GM23338 (cell line): ENCODE measurements at regions not wholly inside any gene's neighbourhood (a gene's known extent, or its start where the extent isn't known, plus 50 kb on each side); places are given as distances from the start of the nearest gene placed in this dataset.

Source experiments
- ATAC-seq: fragments of 200-7000 bp; cut with Tn5 transposase; 3 replicates; pipeline ENCODE4 v1.9.1; 2020
- DNase-seq: peaks from one replicate; pipeline ENCODE4 v3.0.0-alpha.2; 2015; ENCODE audit warnings: low spot score
- H2AFZ ChIP-seq: fragments of 200-600 bp; sonication (generic); 2 replicates; pipeline ENCODE4 v1.8.0; 2016; ENCODE audit warnings: antibody characterized with exemption, mild to moderate bottlenecking, moderate library complexity
- H3F3A ChIP-seq: fragments of 200-600 bp; sonication (generic); replicated peaks from 2 replicates; pipeline ENCODE4 v1.8.0; 2017; ENCODE audit warnings: antibody characterized with exemption, mixed run types, low read depth
- H3K27ac ChIP-seq: fragments of 200-600 bp; sonication (generic); 2 replicates; pipeline ENCODE4 v1.6.1; 2016; ENCODE audit warnings: low read depth
- H3K27me3 ChIP-seq: fragments of 200-600 bp; sonication (generic); 2 replicates; pipeline ENCODE4 v1.8.0; 2016; ENCODE audit warnings: mild to moderate bottlenecking, mixed run types, moderate library complexity; ENCODE audit not compliant: insufficient read depth
- H3K36me3 ChIP-seq: fragments of 200-600 bp; sonication (generic); 2 replicates; pipeline ENCODE4 v1.8.0; 2016; ENCODE audit warnings: mild to moderate bottlenecking; ENCODE audit not compliant: insufficient read depth
- H3K4me1 ChIP-seq: fragments of 200-600 bp; sonication (generic); 2 replicates; pipeline ENCODE4 v1.8.0; 2016; ENCODE audit warnings: mild to moderate bottlenecking, moderate library complexity; ENCODE audit not compliant: insufficient read depth
- H3K4me2 ChIP-seq: fragments of 200-600 bp; sonication (generic); 2 replicates; pipeline ENCODE4 v1.7.1; 2017; ENCODE audit warnings: mixed run types
- H3K4me3 ChIP-seq: fragments of 200-600 bp; sonication (generic); 2 replicates; pipeline ENCODE4 v1.6.1; 2016; ENCODE audit warnings: mixed run types
- H3K79me2 ChIP-seq: fragments of 200-600 bp; sonication (generic); replicated peaks from 2 replicates; pipeline ENCODE4 v1.8.0; 2017; ENCODE audit warnings: mild to moderate bottlenecking; ENCODE audit not compliant: insufficient read depth
- H3K9me2 ChIP-seq: fragments of 200-600 bp; sonication (generic); 2 replicates; pipeline ENCODE4 v1.8.0; 2017; ENCODE audit not compliant: insufficient read depth
- H4K20me1 ChIP-seq: fragments of 200-600 bp; sonication (generic); replicated peaks from 2 replicates; pipeline ENCODE4 v1.8.0; 2017; ENCODE audit warnings: mild to moderate bottlenecking; ENCODE audit not compliant: insufficient read depth
- H3K27ac Mint-ChIP-seq: 2 replicates; pipeline ENCODE4 v1.8.0; 2020; ENCODE audit warnings: inconsistent platforms, mild to moderate bottlenecking, moderate library complexity, mixed read lengths
- H3K27me3 Mint-ChIP-seq: 3 replicates; pipeline ENCODE4 v1.8.0; 2022; ENCODE audit warnings: low read depth, mild to moderate bottlenecking, moderate library complexity, mixed read lengths, inconsistent platforms; ENCODE audit not compliant: insufficient read depth, poor library complexity
- H3K36me3 Mint-ChIP-seq: 3 replicates; pipeline ENCODE4 v1.8.0; 2021; ENCODE audit warnings: low read depth, mild to moderate bottlenecking, inconsistent platforms, moderate library complexity, mixed read lengths
- H3K4me1 Mint-ChIP-seq: 3 replicates; pipeline ENCODE4 v1.8.0; 2020; ENCODE audit warnings: mild to moderate bottlenecking, inconsistent platforms, mixed read lengths
- H3K4me3 Mint-ChIP-seq: 3 replicates; pipeline ENCODE4 v1.8.0; 2021; ENCODE audit warnings: moderate library complexity, mild to moderate bottlenecking, inconsistent platforms, mixed read lengths
- H3K9me3 Mint-ChIP-seq: 3 replicates; pipeline ENCODE4 v1.8.0; 2020; ENCODE audit warnings: moderate library complexity, mild to moderate bottlenecking, inconsistent platforms, mixed read lengths
- CREB1 ChIP-seq: fragments of 250-450 bp; sonication (Bioruptor Pico); IDR thresholded peaks from 2 replicates; pipeline ENCODE4 v1.5.0; 2020; ENCODE audit warnings: low read depth, mild to moderate bottlenecking, moderate library complexity
- CTCF ChIP-seq, 2 experiments: fragments of 200-600 bp in 1 of 2; sonication (generic) in 1 of 2; conservative IDR thresholded peaks; 2 replicates each; pipeline versions ENCODE4 v1.5.1 to v1.6.1; 2016 to 2017; ENCODE audit warnings: antibody characterized with exemption in 2 of 2, low read depth in 2 of 2, mild to moderate bottlenecking in 2 of 2, moderate library complexity in 1 of 2
- EZH2 ChIP-seq: fragments of 200-600 bp; sonication (generic); IDR thresholded peaks from one replicate; pipeline ENCODE4 v1.8.0; 2017; ENCODE audit warnings: antibody characterized with exemption, mild to moderate bottlenecking, low read depth; ENCODE audit not compliant: unreplicated experiment
- EZH2phosphoT487 ChIP-seq: fragments of 200-600 bp; sonication (generic); IDR thresholded peaks from one replicate; pipeline ENCODE4 v1.8.1; 2018; ENCODE audit warnings: antibody characterized with exemption; ENCODE audit not compliant: unreplicated experiment
- JUNB ChIP-seq: IDR thresholded peaks from one replicate; pipeline ENCODE4 v1.6.1; 2016; ENCODE audit warnings: antibody characterized with exemption; ENCODE audit not compliant: unreplicated experiment
- NANOG ChIP-seq: IDR thresholded peaks from 2 replicates; pipeline ENCODE4 v1.6.1; 2016; ENCODE audit warnings: antibody characterized with exemption, borderline replicate concordance
- POLR2AphosphoS5 ChIP-seq: IDR thresholded peaks from 2 replicates; pipeline ENCODE4 v1.6.1; 2016; ENCODE audit warnings: antibody characterized with exemption, low read depth
- STAT1 ChIP-seq: IDR thresholded peaks from one replicate; pipeline ENCODE4 v1.6.1; 2016; ENCODE audit warnings: antibody characterized with exemption; ENCODE audit not compliant: unreplicated experiment
- ZNF114 ChIP-seq: fragments of 250-450 bp; sonication (Bioruptor Pico); IDR thresholded peaks from 2 replicates; pipeline ENCODE4 v1.5.0; 2020; ENCODE audit warnings: mild to moderate bottlenecking, moderate library complexity
- ZNF331 ChIP-seq: fragments of 250-450 bp; sonication (Bioruptor Pico); IDR thresholded peaks from 2 replicates; pipeline ENCODE4 v1.5.0; 2020; ENCODE audit warnings: low read depth, mild to moderate bottlenecking, moderate library complexity
- TF ChIP-seq, protein P1 (sequence below): IDR thresholded peaks from 2 replicates; pipeline ENCODE4 v1.6.1; 2016; ENCODE audit warnings: antibody characterized with exemption
- TF ChIP-seq, protein P2 (sequence below): fragments of 250-450 bp; sonication (Bioruptor Pico); IDR thresholded peaks from 2 replicates; pipeline ENCODE4 v1.5.0; 2020; ENCODE audit warnings: mild to moderate bottlenecking, moderate library complexity
- TF ChIP-seq, protein P3 (sequence below): IDR thresholded peaks from one replicate; pipeline ENCODE4 v1.6.1; 2018; ENCODE audit warnings: antibody characterized with exemption; ENCODE audit not compliant: unreplicated experiment

DNA sequence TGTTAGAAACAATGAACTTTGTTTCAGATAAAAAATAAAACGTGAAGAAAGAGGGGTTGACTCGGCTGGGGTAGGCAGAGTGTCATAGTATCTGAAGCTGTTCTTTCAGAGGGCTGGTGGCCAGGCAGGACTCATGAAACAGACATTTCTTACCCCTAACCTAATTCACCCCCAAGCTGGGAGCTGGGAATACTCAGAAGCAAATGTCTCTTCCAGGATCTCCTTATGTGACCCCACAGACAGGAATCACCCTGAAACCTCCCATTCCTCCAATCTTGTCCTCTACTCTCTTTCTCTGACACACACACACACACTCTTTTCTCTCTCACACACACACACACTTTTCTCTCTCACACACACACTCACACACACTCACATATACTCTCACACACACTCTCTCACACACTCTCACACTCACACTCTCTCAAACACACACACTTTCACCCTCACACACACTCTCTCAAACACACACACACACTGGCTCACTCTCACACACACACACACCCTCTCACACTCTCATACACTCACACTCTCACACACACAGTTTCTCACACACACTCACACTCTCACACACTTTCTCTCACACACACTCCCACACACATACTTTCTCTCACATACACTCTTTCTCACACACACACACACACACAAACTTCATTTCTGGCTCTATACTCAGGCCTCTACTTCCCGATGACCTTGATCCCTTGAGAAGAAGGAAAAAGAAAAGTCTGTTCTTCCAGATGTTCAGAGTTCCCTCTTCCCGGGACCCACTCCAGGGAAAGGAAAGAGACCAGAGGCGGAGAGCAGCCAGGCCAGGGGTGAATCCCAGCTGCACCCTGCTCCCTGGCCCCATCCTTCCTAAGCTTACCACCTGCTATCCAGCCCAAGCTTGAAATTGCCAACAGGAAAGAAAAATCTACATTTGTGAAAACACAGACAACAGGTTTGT, 167.7 kb downstream of the TXNL1 start:
- H3K27me3 Mint-ChIP-seq = no peaks in the 10 kb centered on the region
- H3K9me3 Mint-ChIP-seq = peaks cover 10% of the 10 kb centered on the region
- no peaks in the 10 kb centered on the region for H3K4me1 Mint-ChIP-seq
- H3K4me2 ChIP-seq = no peak overlapping the region
- H3K4me3 Mint-ChIP-seq = no peak overlapping the region
- peaks cover 7% of the 10 kb centered on the region for H3K36me3 Mint-ChIP-seq
- peaks cover 5% of the 10 kb centered on the region; the same call in 1 of the 2 replicates for H3K36me3 ChIP-seq
- no peak for TF ChIP-seq STAT1
- TF ChIP-seq CREB1 (CRISPR knock-in tag) = no peak
- TF ChIP-seq EZH2phosphoT487 = no peak
- TF ChIP-seq EZH2 = no peak
- TF ChIP-seq POLR2AphosphoS5 = no peak
- no peak for TF ChIP-seq NANOG
- no peak for TF ChIP-seq ZNF114 (CRISPR knock-in tag)
- TF ChIP-seq ZNF331 = no peak
- TF ChIP-seq, protein P1, sequence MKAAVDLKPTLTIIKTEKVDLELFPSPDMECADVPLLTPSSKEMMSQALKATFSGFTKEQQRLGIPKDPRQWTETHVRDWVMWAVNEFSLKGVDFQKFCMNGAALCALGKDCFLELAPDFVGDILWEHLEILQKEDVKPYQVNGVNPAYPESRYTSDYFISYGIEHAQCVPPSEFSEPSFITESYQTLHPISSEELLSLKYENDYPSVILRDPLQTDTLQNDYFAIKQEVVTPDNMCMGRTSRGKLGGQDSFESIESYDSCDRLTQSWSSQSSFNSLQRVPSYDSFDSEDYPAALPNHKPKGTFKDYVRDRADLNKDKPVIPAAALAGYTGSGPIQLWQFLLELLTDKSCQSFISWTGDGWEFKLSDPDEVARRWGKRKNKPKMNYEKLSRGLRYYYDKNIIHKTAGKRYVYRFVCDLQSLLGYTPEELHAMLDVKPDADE = no peak
- no peak for TF ChIP-seq CTCF (conservative IDR thresholded peaks at IDR 0.05; ENCODE audit: low read depth in 2 of 2)
- TF ChIP-seq, protein P2, sequence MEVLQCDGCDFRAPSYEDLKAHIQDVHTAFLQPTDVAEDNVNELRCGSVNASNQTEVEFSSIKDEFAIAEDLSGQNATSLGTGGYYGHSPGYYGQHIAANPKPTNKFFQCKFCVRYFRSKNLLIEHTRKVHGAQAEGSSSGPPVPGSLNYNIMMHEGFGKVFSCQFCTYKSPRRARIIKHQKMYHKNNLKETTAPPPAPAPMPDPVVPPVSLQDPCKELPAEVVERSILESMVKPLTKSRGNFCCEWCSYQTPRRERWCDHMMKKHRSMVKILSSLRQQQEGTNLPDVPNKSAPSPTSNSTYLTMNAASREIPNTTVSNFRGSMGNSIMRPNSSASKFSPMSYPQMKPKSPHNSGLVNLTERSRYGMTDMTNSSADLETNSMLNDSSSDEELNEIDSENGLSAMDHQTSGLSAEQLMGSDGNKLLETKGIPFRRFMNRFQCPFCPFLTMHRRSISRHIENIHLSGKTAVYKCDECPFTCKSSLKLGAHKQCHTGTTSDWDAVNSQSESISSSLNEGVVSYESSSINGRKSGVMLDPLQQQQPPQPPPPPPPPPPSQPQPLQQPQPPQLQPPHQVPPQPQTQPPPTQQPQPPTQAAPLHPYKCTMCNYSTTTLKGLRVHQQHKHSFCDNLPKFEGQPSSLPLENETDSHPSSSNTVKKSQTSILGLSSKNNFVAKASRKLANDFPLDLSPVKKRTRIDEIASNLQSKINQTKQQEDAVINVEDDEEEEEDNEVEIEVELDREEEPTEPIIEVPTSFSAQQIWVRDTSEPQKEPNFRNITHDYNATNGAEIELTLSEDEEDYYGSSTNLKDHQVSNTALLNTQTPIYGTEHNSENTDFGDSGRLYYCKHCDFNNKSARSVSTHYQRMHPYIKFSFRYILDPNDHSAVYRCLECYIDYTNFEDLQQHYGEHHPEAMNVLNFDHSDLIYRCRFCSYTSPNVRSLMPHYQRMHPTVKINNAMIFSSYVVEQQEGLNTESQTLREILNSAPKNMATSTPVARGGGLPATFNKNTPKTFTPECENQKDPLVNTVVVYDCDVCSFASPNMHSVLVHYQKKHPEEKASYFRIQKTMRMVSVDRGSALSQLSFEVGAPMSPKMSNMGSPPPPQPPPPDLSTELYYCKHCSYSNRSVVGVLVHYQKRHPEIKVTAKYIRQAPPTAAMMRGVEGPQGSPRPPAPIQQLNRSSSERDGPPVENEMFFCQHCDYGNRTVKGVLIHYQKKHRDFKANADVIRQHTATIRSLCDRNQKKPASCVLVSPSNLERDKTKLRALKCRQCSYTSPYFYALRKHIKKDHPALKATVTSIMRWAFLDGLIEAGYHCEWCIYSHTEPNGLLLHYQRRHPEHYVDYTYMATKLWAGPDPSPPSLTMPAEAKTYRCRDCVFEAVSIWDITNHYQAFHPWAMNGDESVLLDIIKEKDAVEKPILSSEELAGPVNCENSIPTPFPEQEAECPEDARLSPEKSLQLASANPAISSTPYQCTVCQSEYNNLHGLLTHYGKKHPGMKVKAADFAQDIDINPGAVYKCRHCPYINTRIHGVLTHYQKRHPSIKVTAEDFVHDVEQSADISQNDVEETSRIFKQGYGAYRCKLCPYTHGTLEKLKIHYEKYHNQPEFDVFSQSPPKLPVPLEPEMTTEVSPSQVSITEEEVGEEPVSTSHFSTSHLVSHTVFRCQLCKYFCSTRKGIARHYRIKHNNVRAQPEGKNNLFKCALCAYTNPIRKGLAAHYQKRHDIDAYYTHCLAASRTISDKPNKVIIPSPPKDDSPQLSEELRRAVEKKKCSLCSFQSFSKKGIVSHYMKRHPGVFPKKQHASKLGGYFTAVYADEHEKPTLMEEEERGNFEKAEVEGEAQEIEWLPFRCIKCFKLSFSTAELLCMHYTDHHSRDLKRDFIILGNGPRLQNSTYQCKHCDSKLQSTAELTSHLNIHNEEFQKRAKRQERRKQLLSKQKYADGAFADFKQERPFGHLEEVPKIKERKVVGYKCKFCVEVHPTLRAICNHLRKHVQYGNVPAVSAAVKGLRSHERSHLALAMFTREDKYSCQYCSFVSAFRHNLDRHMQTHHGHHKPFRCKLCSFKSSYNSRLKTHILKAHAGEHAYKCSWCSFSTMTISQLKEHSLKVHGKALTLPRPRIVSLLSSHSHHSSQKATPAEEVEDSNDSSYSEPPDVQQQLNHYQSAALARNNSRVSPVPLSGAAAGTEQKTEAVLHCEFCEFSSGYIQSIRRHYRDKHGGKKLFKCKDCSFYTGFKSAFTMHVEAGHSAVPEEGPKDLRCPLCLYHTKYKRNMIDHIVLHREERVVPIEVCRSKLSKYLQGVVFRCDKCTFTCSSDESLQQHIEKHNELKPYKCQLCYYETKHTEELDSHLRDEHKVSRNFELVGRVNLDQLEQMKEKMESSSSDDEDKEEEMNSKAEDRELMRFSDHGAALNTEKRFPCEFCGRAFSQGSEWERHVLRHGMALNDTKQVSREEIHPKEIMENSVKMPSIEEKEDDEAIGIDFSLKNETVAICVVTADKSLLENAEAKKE (CRISPR knock-in tag) = no peak
- TF ChIP-seq, protein P3, sequence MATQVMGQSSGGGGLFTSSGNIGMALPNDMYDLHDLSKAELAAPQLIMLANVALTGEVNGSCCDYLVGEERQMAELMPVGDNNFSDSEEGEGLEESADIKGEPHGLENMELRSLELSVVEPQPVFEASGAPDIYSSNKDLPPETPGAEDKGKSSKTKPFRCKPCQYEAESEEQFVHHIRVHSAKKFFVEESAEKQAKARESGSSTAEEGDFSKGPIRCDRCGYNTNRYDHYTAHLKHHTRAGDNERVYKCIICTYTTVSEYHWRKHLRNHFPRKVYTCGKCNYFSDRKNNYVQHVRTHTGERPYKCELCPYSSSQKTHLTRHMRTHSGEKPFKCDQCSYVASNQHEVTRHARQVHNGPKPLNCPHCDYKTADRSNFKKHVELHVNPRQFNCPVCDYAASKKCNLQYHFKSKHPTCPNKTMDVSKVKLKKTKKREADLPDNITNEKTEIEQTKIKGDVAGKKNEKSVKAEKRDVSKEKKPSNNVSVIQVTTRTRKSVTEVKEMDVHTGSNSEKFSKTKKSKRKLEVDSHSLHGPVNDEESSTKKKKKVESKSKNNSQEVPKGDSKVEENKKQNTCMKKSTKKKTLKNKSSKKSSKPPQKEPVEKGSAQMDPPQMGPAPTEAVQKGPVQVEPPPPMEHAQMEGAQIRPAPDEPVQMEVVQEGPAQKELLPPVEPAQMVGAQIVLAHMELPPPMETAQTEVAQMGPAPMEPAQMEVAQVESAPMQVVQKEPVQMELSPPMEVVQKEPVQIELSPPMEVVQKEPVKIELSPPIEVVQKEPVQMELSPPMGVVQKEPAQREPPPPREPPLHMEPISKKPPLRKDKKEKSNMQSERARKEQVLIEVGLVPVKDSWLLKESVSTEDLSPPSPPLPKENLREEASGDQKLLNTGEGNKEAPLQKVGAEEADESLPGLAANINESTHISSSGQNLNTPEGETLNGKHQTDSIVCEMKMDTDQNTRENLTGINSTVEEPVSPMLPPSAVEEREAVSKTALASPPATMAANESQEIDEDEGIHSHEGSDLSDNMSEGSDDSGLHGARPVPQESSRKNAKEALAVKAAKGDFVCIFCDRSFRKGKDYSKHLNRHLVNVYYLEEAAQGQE = no peak
- TF ChIP-seq JUNB = no peak
- no peaks in the 10 kb centered on the region for H3K27me3 ChIP-seq
- H4K20me1 ChIP-seq = no peaks in the 10 kb centered on the region
- no peak overlapping the region for H3K27ac ChIP-seq
- H3K79me2 ChIP-seq = no peaks in the 10 kb centered on the region
- H3F3A ChIP-seq = no peaks in the 10 kb centered on the region
- H3K9me2 ChIP-seq = no peaks in the 10 kb centered on the region
- H3K4me1 ChIP-seq = no peaks in the 10 kb centered on the region
- no peak for ATAC-seq
- no peak overlapping the region for H3K27ac Mint-ChIP-seq
- H2AFZ ChIP-seq = no peak overlapping the region
- no peak for DNase-seq
- H3K4me3 ChIP-seq = no peak overlapping the region
